ENCODE measurements at regions not wholly inside any gene's neighbourhood (a gene's known extent, or its start where the extent isn't known, plus 50 kb on each side); places are given as distances from the start of the nearest gene placed in this dataset.
"Not testable (repeated sequence)": the region's sequence is repeated elsewhere in the genome, so short reads cannot be mapped to it uniquely, and the experiment has no call there.

GRCh38 chr21:28068455-28069358 is 924.0 kb downstream of the LTN1 start:
- Histone ChIP-seq H3K36me3 (no peaks in the 10 kb centered on the region), H3K27ac (no peak overlapping the region), H3K4me3 (no peak overlapping the region), H3K9me3 (no peaks in the 10 kb centered on the region), H3K27me3 (no peaks in the 10 kb centered on the region), H3K4me1 (peaks cover 0 to 5% of the 10 kb centered on the region in 2 donors)
- intact Hi-C loops (cut with DNase I): no loop called here
- DNase-seq (ENCODE audit: low spot score in 2 of 2): no peak
- no peak for TF ChIP-seq CTCF (IDR thresholded peaks at IDR 0.05)

GRCh38 chr21:28066596-28067387 is 925.9 kb downstream of the LTN1 start:
- intact Hi-C loops (cut with DNase I): no loop called here
- H3K4me3 ChIP-seq: no peak overlapping the region
- no peaks in the 10 kb centered on the region for H3K9me3 ChIP-seq
- no peak for DNase-seq (ENCODE audit: low spot score in 2 of 2)
- H3K27me3 ChIP-seq: no peaks in the 10 kb centered on the region
- TF ChIP-seq CTCF (IDR thresholded peaks at IDR 0.05): no peak
- H3K27ac ChIP-seq: no peak overlapping the region
- H3K36me3 ChIP-seq: no peaks in the 10 kb centered on the region
- peaks cover 0 to 5% of the 10 kb centered on the region in 2 donors for H3K4me1 ChIP-seq

- peaks cover 0 to 5% of the 10 kb centered on the region in 2 donors for H3K4me1 ChIP-seq
- no peaks in the 10 kb centered on the region for H3K36me3 ChIP-seq
- H3K27ac ChIP-seq: no peak overlapping the region
- TF ChIP-seq CTCF (IDR thresholded peaks at IDR 0.05): no peak
- no peak overlapping the region for H3K4me3 ChIP-seq
- no peaks in the 10 kb centered on the region for H3K9me3 ChIP-seq
- H3K27me3 ChIP-seq: no peaks in the 10 kb centered on the region
- intact Hi-C loops (cut with DNase I): no loop called here
- no peak for DNase-seq (ENCODE audit: low spot score in 2 of 2)
Observed at GRCh38 chr21:28066076-28066475, 926.6 kb downstream of the LTN1 start.

GRCh38 chr21:28063241-28064216 is 929.1 kb downstream of the LTN1 start:
- H3K4me3 ChIP-seq: no peak overlapping the region
- H3K27ac ChIP-seq: no peak overlapping the region
- DNase-seq (ENCODE audit: low spot score in 2 of 2): no peak
- TF ChIP-seq CTCF (IDR thresholded peaks at IDR 0.05): no peak
- peaks cover 0 to 5% of the 10 kb centered on the region in 2 donors for H3K4me1 ChIP-seq
- H3K36me3 ChIP-seq: no peaks in the 10 kb centered on the region
- intact Hi-C loops (cut with DNase I): no loop called here
- H3K9me3 ChIP-seq: no peaks in the 10 kb centered on the region
- no peaks in the 10 kb centered on the region for H3K27me3 ChIP-seq

GRCh38 chr21:28052956-28053355 is 939.7 kb downstream of the LTN1 start:
- H3K4me3 ChIP-seq; DNase-seq (ENCODE audit: low spot score in 2 of 2); H3K4me1 ChIP-seq; H3K27ac ChIP-seq; H3K36me3 ChIP-seq; H3K9me3 ChIP-seq; H3K27me3 ChIP-seq: not testable (repeated sequence)
- intact Hi-C loops (cut with DNase I): loop anchor here (5.0 to 10.0 kb wide), 2 partner anchors 348 to 1201 kb away; no protein-coding TSS in a partner anchor
